ENCODE measurements at regions not wholly inside any gene's neighbourhood (a gene's known extent, or its start where the extent isn't known, plus 50 kb on each side); places are given as distances from the start of the nearest gene placed in this dataset.

DNA sequence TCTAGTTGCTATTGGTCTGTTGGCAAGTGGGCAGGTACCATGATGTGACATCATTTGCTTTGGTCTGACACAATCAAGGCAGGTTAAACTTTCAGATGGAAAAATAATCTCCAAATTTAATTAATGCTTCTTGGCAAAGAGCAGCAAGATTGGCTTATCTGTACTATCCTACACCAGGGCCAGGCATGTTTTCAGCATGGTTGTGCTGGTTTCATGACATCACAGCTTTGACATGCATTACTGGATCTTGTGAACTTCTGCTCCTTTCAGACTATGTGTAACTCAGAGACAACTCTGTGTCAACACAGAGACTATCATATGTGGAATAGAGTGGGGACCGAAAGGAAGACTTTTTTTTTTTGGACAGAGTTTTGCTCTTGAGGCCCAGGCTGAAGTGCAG lies 520.5 kb downstream of the TDRD15 start:
- H3K27me3 ChIP-seq (ENCODE audit: control insufficient read depth, insufficient read depth, low read length): no peaks in the 10 kb centered on the region
- no peak overlapping the region for H3K4me3 ChIP-seq (ENCODE audit: low read depth, low read length)
- no peak for DNase-seq (ENCODE audit: low read depth)
- TF ChIP-seq, protein P1, sequence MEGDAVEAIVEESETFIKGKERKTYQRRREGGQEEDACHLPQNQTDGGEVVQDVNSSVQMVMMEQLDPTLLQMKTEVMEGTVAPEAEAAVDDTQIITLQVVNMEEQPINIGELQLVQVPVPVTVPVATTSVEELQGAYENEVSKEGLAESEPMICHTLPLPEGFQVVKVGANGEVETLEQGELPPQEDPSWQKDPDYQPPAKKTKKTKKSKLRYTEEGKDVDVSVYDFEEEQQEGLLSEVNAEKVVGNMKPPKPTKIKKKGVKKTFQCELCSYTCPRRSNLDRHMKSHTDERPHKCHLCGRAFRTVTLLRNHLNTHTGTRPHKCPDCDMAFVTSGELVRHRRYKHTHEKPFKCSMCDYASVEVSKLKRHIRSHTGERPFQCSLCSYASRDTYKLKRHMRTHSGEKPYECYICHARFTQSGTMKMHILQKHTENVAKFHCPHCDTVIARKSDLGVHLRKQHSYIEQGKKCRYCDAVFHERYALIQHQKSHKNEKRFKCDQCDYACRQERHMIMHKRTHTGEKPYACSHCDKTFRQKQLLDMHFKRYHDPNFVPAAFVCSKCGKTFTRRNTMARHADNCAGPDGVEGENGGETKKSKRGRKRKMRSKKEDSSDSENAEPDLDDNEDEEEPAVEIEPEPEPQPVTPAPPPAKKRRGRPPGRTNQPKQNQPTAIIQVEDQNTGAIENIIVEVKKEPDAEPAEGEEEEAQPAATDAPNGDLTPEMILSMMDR (IDR thresholded peaks at IDR 0.05; ENCODE audit: insufficient read depth, low read length, poor library complexity, severe bottlenecking): no peak
- H3K36me3 ChIP-seq (ENCODE audit: control insufficient read depth, insufficient read depth, low read length): no peaks in the 10 kb centered on the region

DNA sequence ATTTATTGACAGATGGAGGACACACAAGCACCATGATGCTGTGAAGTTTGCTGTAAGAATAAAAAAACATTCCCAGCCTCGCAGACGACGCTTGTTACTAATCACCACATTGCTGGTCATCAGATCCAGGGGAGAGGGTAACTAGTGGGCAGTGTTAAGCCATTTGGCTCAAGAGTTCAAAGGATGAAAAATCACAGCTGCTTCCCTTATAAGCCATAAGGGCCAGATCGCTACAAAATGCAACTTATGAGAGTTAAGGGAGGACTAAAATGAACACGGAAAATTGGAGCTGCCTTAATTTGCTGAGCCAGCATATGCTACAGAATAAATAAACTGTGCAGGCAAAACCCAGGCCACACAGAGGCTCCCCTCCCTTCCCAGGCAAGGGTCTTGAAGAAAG lies 522.6 kb downstream of the TDRD15 start:
- TF ChIP-seq, protein P1 (IDR thresholded peaks at IDR 0.05; ENCODE audit: insufficient read depth, low read length, poor library complexity, severe bottlenecking): no peak
- Histone ChIP-seq H3K4me3 (ENCODE audit: low read depth, low read length) (no peak overlapping the region), H3K36me3 (ENCODE audit: control insufficient read depth, insufficient read depth, low read length) (no peaks in the 10 kb centered on the region), H3K27me3 (ENCODE audit: control insufficient read depth, insufficient read depth, low read length) (no peaks in the 10 kb centered on the region)
- no peak for DNase-seq (ENCODE audit: low read depth)

DNA sequence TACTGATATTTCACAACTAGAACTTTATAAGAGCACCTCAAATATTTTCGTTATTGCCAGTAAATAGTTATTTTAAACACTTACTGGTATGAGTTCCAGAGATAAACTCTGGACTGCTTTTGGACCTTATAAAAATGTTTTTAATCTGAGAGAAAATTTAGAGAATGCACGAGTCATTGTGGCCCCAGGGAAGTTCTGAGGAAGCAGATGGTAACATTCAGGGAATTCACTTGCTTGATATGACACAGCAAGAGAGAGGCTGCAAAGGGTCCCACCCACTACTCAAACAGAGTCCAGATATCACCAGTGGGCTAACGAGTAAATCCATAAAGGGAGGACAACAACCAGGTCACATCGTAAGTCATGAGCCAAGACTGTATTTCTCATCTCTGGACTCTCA lies 526.8 kb downstream of the TDRD15 start:
- H3K27me3 ChIP-seq (ENCODE audit: control insufficient read depth, insufficient read depth, low read length): no peaks in the 10 kb centered on the region
- TF ChIP-seq, protein P1 (IDR thresholded peaks at IDR 0.05; ENCODE audit: insufficient read depth, low read length, poor library complexity, severe bottlenecking): no peak
- no peak overlapping the region for H3K4me3 ChIP-seq (ENCODE audit: low read depth, low read length)

DNA sequence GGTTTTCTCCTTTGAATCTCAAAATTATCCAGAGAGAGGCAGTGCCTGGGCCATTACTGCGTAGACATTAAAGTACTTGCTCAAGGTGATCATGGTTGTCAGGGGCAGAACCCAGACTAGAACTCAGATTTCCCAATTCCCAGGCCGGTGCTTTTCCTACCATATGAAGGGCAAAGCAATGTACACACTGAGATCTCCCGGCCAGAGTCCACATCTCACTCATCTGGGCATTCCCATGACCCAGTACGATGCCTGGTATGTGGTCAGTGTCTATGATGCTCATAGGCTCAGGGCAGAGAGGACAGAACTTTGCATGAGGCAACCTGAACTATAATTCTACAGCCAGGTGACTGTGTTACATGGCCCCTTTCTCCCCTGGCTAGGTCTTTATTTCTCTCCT lies 531.4 kb downstream of the TDRD15 start:
- TF ChIP-seq, protein P1 (IDR thresholded peaks at IDR 0.05; ENCODE audit: insufficient read depth, low read length, poor library complexity, severe bottlenecking): no peak
- DNase-seq (ENCODE audit: low read depth): no peak
- Histone ChIP-seq H3K36me3 (ENCODE audit: control insufficient read depth, insufficient read depth, low read length) (no peaks in the 10 kb centered on the region), H3K4me3 (ENCODE audit: low read depth, low read length) (no peak overlapping the region), H3K27me3 (ENCODE audit: control insufficient read depth, insufficient read depth, low read length) (no peaks in the 10 kb centered on the region)

More for the DNA sequence above, 526.8 kb downstream of the TDRD15 start:
- DNase-seq (ENCODE audit: low read depth): no peak
- H3K36me3 ChIP-seq (ENCODE audit: control insufficient read depth, insufficient read depth, low read length): no peaks in the 10 kb centered on the region

DNA sequence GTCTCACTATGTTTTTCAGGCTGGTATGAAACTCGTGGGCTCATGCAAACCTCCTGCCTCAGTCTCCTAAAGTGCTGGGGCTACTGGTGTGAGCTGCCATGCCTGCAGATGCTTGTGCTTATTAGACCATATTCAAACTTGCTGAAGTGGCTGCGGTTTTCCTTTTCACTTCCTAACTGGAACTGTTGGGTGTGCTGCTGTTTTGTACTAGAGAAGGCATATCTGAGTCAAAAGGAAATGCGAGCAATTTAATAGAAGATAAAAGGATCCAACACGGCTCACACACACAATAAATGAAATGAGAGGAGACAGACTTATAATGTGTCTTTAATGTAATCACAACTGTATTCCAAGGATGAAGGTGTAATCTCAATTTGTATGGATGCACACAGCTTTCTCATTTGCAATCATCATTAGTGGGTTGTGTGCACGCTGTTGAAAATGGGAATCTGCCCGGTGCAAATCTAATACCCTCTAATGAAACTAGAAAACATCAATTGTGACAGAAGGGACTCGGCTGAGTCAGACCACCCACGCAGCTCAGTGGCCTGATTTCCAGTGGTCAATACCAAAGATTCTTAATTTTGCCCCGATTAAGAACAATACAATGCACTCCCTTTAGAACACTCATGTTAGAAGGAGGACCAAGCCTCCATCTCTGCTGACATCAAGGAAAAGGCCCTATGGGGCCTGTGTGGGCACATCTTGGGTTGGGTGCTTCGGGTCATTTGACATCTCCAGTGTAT lies 532.7 kb downstream of the TDRD15 start:
- no peak overlapping the region for H3K4me3 ChIP-seq (ENCODE audit: low read depth, low read length)
- no peaks in the 10 kb centered on the region for H3K36me3 ChIP-seq (ENCODE audit: control insufficient read depth, insufficient read depth, low read length)
- H3K27me3 ChIP-seq (ENCODE audit: control insufficient read depth, insufficient read depth, low read length): no peaks in the 10 kb centered on the region
- TF ChIP-seq, protein P1 (IDR thresholded peaks at IDR 0.05; ENCODE audit: insufficient read depth, low read length, poor library complexity, severe bottlenecking): no peak
- no peak for DNase-seq (ENCODE audit: low read depth)

DNA sequence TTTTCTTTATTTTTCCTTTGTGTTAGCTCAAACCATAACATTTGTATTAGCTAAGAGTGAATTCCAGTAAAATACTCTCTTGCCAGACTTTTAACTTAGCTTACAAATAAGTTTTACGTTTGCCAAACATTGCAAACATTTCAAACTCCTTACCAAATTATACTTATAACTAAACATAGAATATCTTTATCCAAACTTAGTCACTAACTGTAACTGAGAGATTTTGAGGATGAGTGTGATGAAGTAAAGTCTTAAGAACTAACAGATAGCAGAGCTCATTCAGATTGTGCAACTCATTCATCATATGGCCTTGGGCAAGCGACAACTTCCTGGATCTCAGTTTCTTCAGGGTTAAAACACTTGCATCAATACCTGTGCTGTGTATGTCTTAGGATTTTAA lies 533.7 kb downstream of the TDRD15 start:
- DNase-seq (ENCODE audit: low read depth): no peak
- H3K27me3 ChIP-seq (ENCODE audit: control insufficient read depth, insufficient read depth, low read length): no peaks in the 10 kb centered on the region
- H3K4me3 ChIP-seq (ENCODE audit: low read depth, low read length): no peak overlapping the region
- no peaks in the 10 kb centered on the region for H3K36me3 ChIP-seq (ENCODE audit: control insufficient read depth, insufficient read depth, low read length)
- TF ChIP-seq, protein P1 (IDR thresholded peaks at IDR 0.05; ENCODE audit: insufficient read depth, low read length, poor library complexity, severe bottlenecking): no peak

Data from kidney epithelial cell (primary cell).